ENCODE measurements at regions not wholly inside any gene's neighbourhood (a gene's known extent, or its start where the extent isn't known, plus 50 kb on each side); places are given as distances from the start of the nearest gene placed in this dataset.

DNA sequence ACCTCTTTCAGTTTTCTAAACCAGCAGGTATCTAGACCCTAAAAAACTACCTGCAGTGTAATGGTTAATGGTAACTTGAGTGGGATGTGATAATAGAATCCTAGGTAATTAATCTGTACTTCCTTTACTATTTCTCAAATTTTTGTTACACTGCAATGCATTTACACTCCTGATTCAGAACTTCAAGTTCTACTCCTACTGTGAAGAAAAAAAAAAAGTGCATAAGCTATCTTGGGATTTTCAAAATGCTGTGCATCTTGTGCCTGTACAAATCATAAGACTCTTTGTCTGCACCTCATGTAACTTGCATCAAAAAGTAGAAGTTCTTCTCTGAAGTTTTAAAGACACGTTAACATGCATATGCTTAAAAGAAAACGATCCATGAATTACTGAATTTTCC is 554.1 kb downstream of the CETN3 start:
- TF ChIP-seq POLR2AphosphoS5 (IDR thresholded peaks at IDR 0.05), result no peak
- no peak for TF ChIP-seq EZH2 (IDR thresholded peaks at IDR 0.05; ENCODE audit: borderline replicate concordance, insufficient read depth, low read length, poor library complexity, severe bottlenecking)
- TF ChIP-seq TAF1 (IDR thresholded peaks at IDR 0.05; ENCODE audit: low read depth), result no peak
- TF ChIP-seq EP300 (conservative IDR thresholded peaks at IDR 0.05; ENCODE audit: poor library complexity, severe bottlenecking), result no peak
- TF ChIP-seq, protein P1, sequence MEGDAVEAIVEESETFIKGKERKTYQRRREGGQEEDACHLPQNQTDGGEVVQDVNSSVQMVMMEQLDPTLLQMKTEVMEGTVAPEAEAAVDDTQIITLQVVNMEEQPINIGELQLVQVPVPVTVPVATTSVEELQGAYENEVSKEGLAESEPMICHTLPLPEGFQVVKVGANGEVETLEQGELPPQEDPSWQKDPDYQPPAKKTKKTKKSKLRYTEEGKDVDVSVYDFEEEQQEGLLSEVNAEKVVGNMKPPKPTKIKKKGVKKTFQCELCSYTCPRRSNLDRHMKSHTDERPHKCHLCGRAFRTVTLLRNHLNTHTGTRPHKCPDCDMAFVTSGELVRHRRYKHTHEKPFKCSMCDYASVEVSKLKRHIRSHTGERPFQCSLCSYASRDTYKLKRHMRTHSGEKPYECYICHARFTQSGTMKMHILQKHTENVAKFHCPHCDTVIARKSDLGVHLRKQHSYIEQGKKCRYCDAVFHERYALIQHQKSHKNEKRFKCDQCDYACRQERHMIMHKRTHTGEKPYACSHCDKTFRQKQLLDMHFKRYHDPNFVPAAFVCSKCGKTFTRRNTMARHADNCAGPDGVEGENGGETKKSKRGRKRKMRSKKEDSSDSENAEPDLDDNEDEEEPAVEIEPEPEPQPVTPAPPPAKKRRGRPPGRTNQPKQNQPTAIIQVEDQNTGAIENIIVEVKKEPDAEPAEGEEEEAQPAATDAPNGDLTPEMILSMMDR (IDR thresholded peaks at IDR 0.05; ENCODE audit: poor library complexity, severe bottlenecking), result no peak
- TF ChIP-seq MXI1 (conservative IDR thresholded peaks at IDR 0.05; ENCODE audit: poor library complexity, severe bottlenecking), result no peak
- TF ChIP-seq, protein P2, sequence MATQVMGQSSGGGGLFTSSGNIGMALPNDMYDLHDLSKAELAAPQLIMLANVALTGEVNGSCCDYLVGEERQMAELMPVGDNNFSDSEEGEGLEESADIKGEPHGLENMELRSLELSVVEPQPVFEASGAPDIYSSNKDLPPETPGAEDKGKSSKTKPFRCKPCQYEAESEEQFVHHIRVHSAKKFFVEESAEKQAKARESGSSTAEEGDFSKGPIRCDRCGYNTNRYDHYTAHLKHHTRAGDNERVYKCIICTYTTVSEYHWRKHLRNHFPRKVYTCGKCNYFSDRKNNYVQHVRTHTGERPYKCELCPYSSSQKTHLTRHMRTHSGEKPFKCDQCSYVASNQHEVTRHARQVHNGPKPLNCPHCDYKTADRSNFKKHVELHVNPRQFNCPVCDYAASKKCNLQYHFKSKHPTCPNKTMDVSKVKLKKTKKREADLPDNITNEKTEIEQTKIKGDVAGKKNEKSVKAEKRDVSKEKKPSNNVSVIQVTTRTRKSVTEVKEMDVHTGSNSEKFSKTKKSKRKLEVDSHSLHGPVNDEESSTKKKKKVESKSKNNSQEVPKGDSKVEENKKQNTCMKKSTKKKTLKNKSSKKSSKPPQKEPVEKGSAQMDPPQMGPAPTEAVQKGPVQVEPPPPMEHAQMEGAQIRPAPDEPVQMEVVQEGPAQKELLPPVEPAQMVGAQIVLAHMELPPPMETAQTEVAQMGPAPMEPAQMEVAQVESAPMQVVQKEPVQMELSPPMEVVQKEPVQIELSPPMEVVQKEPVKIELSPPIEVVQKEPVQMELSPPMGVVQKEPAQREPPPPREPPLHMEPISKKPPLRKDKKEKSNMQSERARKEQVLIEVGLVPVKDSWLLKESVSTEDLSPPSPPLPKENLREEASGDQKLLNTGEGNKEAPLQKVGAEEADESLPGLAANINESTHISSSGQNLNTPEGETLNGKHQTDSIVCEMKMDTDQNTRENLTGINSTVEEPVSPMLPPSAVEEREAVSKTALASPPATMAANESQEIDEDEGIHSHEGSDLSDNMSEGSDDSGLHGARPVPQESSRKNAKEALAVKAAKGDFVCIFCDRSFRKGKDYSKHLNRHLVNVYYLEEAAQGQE (IDR thresholded peaks at IDR 0.05; ENCODE audit: borderline replicate concordance), result no peak

Measured in neural cell (in vitro differentiated cells).